ENCODE measurements at regions not wholly inside any gene's neighbourhood (a gene's known extent, or its start where the extent isn't known, plus 50 kb on each side); places are given as distances from the start of the nearest gene placed in this dataset.

- Histone ChIP-seq H3K9me3 (no peaks in the 10 kb centered on the region), H3K4me3 (no peak overlapping the region), H3K27me3 (no peaks in the 10 kb centered on the region), H3K4me1 (no peaks in the 10 kb centered on the region), H3K36me3 (replicated peaks in 1 of 2; ENCODE audit: insufficient read depth in 1 of 2, low read depth in 2 of 2) (no peaks in the 10 kb centered on the region), H3K27ac (no peak overlapping the region)
- 50 to 56% methylated on average over 1 of the region's 1 CpG for WGBS, 2 donors
- TF ChIP-seq CTCF (IDR thresholded peaks at IDR 0.05) (no peak), POLR2A (IDR thresholded peaks at IDR 0.05) (no peak)
- intact Hi-C loops (cut with DNase I): no loop called here
- ATAC-seq (no peak), DNase-seq (no peak)
These were observed 512.9 kb upstream of the HTR2A start for GRCh38 chr13:47409778-47410177.

GRCh38 chr13:47408546-47409319 lies 511.9 kb upstream of the HTR2A start:
- intact Hi-C loops (cut with DNase I): no loop called here
- Histone ChIP-seq H3K4me3 (no peak overlapping the region), H3K27ac (no peak overlapping the region), H3K9me3 (no peaks in the 10 kb centered on the region), H3K36me3 (replicated peaks in 1 of 2; ENCODE audit: insufficient read depth in 1 of 2, low read depth in 2 of 2) (no peaks in the 10 kb centered on the region), H3K27me3 (no peaks in the 10 kb centered on the region), H3K4me1 (no peaks in the 10 kb centered on the region)
- no peak for DNase-seq
- TF ChIP-seq POLR2A (IDR thresholded peaks at IDR 0.05) (no peak), CTCF (IDR thresholded peaks at IDR 0.05) (no peak)
- WGBS, 2 donors: 51 to 55% methylated on average over 7 of the region's 7 CpGs
- no peak for ATAC-seq

GRCh38 chr13:47407808-47408207 lies 511.0 kb upstream of the HTR2A start:
- intact Hi-C loops (cut with DNase I): no loop called here
- no peak overlapping the region for H3K27ac ChIP-seq
- no peak overlapping the region for H3K4me3 ChIP-seq
- H3K36me3 ChIP-seq (replicated peaks in 1 of 2; ENCODE audit: insufficient read depth in 1 of 2, low read depth in 2 of 2): no peaks in the 10 kb centered on the region
- H3K9me3 ChIP-seq: no peaks in the 10 kb centered on the region
- 40 to 44% methylated on average over 5 of the region's 5 CpGs for WGBS, 2 donors
- no peaks in the 10 kb centered on the region for H3K27me3 ChIP-seq
- no peak for DNase-seq
- no peaks in the 10 kb centered on the region for H3K4me1 ChIP-seq
- ATAC-seq: no peak
- no peak for TF ChIP-seq CTCF (IDR thresholded peaks at IDR 0.05)
- no peak for TF ChIP-seq POLR2A (IDR thresholded peaks at IDR 0.05)

- H3K36me3 ChIP-seq (replicated peaks in 1 of 2; ENCODE audit: insufficient read depth in 1 of 2, low read depth in 2 of 2): no peaks in the 10 kb centered on the region
- DNase-seq: no peak
- WGBS, 2 donors: 35 to 54% methylated on average over 2 of the region's 2 CpGs
- TF ChIP-seq CTCF (IDR thresholded peaks at IDR 0.05) (no peak), POLR2A (IDR thresholded peaks at IDR 0.05) (no peak)
- H3K4me1 ChIP-seq: no peaks in the 10 kb centered on the region
- no peaks in the 10 kb centered on the region for H3K9me3 ChIP-seq
- intact Hi-C loops (cut with DNase I): no loop called here
- H3K27me3 ChIP-seq: no peaks in the 10 kb centered on the region
- H3K27ac ChIP-seq: no peak overlapping the region
- ATAC-seq: no peak
- no peak overlapping the region for H3K4me3 ChIP-seq
These were observed 502.7 kb upstream of the HTR2A start for GRCh38 chr13:47399599-47399998.

GRCh38 chr13:47397739-47398138 lies 500.9 kb upstream of the HTR2A start:
- intact Hi-C loops (cut with DNase I): no loop called here
- no peak for TF ChIP-seq POLR2A (IDR thresholded peaks at IDR 0.05)
- no peak for TF ChIP-seq CTCF (IDR thresholded peaks at IDR 0.05)
- no peak for ATAC-seq
- no peaks in the 10 kb centered on the region for H3K27me3 ChIP-seq
- H3K36me3 ChIP-seq (replicated peaks in 1 of 2; ENCODE audit: insufficient read depth in 1 of 2, low read depth in 2 of 2): no peaks in the 10 kb centered on the region
- H3K4me1 ChIP-seq: no peaks in the 10 kb centered on the region
- no peak for DNase-seq
- WGBS, 2 donors: 21 to 26% methylated on average over 2 of the region's 2 CpGs
- H3K4me3 ChIP-seq: no peak overlapping the region
- H3K9me3 ChIP-seq: no peaks in the 10 kb centered on the region
- H3K27ac ChIP-seq: no peak overlapping the region
